ENCODE measurements at regions not wholly inside any gene's neighbourhood (a gene's known extent, or its start where the extent isn't known, plus 50 kb on each side); places are given as distances from the start of the nearest gene placed in this dataset.

DNA sequence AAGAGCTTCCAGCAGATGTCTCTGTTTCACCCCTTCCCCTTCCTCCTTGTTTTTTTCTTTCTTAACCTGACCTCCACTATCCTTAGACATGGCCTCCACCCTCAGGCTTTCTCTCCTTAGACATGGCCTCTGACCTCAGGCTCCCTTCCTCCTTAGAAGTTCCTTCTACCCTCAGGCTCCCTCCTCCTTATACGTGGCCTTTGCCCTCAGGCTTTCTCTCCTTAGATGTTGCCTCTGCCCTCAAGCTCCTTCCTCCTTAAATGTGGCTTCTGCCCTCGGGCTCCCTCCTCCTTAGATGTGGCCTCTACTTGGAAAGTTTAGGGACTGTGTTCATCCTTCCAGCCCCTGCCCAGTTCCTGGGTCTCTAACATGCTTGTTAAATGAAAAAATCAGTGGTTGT is 180.4 kb upstream of the S1PR3 start:
- TF ChIP-seq, protein P1, sequence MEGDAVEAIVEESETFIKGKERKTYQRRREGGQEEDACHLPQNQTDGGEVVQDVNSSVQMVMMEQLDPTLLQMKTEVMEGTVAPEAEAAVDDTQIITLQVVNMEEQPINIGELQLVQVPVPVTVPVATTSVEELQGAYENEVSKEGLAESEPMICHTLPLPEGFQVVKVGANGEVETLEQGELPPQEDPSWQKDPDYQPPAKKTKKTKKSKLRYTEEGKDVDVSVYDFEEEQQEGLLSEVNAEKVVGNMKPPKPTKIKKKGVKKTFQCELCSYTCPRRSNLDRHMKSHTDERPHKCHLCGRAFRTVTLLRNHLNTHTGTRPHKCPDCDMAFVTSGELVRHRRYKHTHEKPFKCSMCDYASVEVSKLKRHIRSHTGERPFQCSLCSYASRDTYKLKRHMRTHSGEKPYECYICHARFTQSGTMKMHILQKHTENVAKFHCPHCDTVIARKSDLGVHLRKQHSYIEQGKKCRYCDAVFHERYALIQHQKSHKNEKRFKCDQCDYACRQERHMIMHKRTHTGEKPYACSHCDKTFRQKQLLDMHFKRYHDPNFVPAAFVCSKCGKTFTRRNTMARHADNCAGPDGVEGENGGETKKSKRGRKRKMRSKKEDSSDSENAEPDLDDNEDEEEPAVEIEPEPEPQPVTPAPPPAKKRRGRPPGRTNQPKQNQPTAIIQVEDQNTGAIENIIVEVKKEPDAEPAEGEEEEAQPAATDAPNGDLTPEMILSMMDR (IDR thresholded peaks at IDR 0.05) = no peak
- H3K9me3 ChIP-seq = no peaks in the 10 kb centered on the region
- no peaks in the 10 kb centered on the region for H3K4me1 ChIP-seq
- 81 to 89% (median 86%) methylated on average over 2 of the region's 2 CpGs for WGBS, 3 donors
- H3K36me3 ChIP-seq (ENCODE audit: insufficient read depth in 1 of 2, low read depth in 1 of 2) = no peaks in the 10 kb centered on the region
- DNase-seq (no peak), ATAC-seq (no peak)
- intact Hi-C loops (cut with DNase I) = no loop called here
- no peak overlapping the region for H3K27ac ChIP-seq
- no peaks in the 10 kb centered on the region for H3K27me3 ChIP-seq (ENCODE audit: insufficient read depth in 3 of 3, low read length in 2 of 3)
- no peak overlapping the region for H3K4me3 ChIP-seq

DNA sequence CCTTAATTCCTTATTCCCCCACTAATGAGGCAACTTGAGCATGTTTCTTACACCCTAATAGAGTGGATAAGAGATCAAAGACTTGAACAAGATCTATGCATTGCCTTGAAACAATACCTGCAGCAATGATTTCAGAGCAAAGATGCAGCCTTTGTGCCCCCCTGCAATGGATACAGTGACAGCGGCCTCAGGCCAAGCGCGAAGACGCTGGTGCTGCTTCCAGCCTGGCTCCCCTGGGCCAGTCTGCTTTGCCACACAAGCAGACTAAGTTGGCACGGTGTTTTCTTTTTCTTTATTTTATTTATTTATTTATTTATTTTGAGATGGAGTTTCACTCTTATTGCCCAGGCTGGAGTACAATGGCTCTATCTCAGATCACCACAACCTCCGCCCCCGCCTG is 179.8 kb upstream of the S1PR3 start:
- Histone ChIP-seq H3K27ac (no peak overlapping the region), H3K27me3 (ENCODE audit: insufficient read depth in 3 of 3, low read length in 2 of 3) (no peaks in the 10 kb centered on the region), H3K36me3 (ENCODE audit: insufficient read depth in 1 of 2, low read depth in 1 of 2) (no peaks in the 10 kb centered on the region), H3K9me3 (no peaks in the 10 kb centered on the region), H3K4me3 (no peak overlapping the region), H3K4me1 (no peaks in the 10 kb centered on the region)
- TF ChIP-seq, protein P1 (IDR thresholded peaks at IDR 0.05) = no peak
- WGBS, 3 donors = 97% methylated on average over 7 of the region's 7 CpGs
- no peak for DNase-seq
- intact Hi-C loops (cut with DNase I) = no loop called here
- ATAC-seq = no peak

DNA sequence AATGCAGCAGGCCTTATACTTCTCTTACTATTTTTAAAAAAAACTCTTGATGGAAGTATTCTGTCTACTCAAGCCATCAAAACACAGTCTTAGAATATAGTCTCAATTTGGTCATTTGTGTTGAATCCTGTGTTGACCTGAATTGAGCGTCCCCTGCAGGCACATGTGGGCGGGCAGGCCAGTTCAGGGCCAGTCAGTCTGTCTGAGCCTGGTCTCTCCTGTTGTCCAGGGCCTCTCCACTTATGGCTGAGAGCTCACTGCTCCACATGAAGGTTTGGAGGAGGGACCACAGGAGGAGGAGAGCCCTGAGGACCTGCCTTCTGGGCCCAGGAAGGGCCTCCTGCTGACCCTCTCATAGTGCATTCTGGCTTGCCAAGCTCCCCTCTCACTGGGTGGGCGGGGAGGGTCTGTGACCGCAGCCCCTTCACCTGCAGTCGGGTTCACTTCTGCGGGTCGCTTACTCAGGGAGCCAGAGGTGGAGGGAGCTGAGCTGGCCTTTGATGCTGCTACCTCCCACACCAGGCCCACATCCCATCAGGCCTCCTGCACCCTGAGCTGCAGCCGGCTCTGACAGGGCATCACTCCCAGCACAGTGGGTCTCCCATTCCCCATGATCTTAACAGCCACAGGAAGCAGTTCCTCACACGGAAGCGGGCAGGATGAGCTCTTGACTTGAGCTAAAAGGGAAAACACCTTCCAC is 178.2 kb upstream of the S1PR3 start:
- Histone ChIP-seq H3K4me1 (no peaks in the 10 kb centered on the region), H3K36me3 (ENCODE audit: insufficient read depth in 1 of 2, low read depth in 1 of 2) (no peaks in the 10 kb centered on the region), H3K9me3 (no peaks in the 10 kb centered on the region), H3K27me3 (ENCODE audit: insufficient read depth in 3 of 3, low read length in 2 of 3) (no peaks in the 10 kb centered on the region), H3K4me3 (no peak overlapping the region), H3K27ac (no peak overlapping the region)
- TF ChIP-seq, protein P1 (IDR thresholded peaks at IDR 0.05) = no peak
- 94 to 99% (median 96%) methylated on average over 10 of the region's 10 CpGs for WGBS, 3 donors
- intact Hi-C loops (cut with DNase I) = no loop called here
- ATAC-seq (no peak), DNase-seq (no peak)

DNA sequence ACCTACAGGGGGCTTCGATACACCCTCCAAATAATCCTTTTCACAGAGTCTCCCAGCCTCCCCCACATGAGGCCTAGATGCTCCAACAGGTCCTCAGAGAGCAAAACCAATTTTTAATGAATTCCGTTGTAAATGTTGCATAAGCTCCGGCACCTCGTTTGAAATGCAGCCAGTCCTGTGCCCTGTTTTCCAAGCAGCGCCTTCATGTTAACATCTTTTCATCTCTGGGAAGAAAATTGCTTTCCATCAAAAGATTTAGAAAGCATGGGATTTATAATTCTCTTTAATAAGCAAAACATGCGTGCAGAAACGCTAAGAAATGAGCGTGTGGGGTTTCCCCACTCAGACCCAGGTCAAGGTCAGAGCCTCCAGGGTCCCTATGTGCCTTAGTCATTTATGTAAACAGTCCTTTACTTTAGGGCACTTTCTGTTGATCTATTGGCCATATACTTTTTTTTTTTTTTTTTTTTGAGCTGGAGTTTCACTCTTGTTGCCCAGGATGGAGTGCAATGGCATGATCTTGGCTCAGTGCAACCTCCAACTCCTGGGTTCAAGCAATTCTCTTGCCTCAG is 177.5 kb upstream of the S1PR3 start:
- WGBS, 3 donors = 72 to 89% (median 74%) methylated on average over 8 of the region's 8 CpGs
- H3K36me3 ChIP-seq (ENCODE audit: insufficient read depth in 1 of 2, low read depth in 1 of 2) = no peaks in the 10 kb centered on the region
- H3K27me3 ChIP-seq (ENCODE audit: insufficient read depth in 3 of 3, low read length in 2 of 3) = no peaks in the 10 kb centered on the region
- ATAC-seq (no peak), DNase-seq (no peak)
- H3K9me3 ChIP-seq = no peaks in the 10 kb centered on the region
- no peaks in the 10 kb centered on the region for H3K4me1 ChIP-seq
- TF ChIP-seq, protein P1 (IDR thresholded peaks at IDR 0.05) = no peak
- intact Hi-C loops (cut with DNase I) = no loop called here
- H3K27ac ChIP-seq = no peak overlapping the region
- no peak overlapping the region for H3K4me3 ChIP-seq

DNA sequence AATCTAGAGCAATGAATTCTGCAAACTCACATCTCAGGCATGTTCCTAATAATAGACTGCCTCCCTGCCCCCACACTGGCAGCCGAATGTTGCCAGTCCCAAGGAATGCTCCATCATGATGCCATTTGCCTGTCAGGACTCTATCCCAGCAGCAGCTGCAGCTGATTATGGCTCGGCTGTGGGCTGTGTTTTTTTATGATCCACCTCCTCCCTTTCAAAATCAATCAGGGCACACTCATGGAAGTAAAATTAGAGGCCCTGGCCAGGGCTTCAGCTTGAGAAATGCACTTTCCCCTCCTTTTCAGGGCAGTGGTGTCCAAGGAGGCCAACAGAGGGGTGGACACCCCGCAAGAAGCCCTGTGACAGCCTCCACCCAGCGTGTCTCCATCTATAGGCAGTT is 176.7 kb upstream of the S1PR3 start:
- intact Hi-C loops (cut with DNase I) = no loop called here
- H3K9me3 ChIP-seq = no peaks in the 10 kb centered on the region
- H3K36me3 ChIP-seq (ENCODE audit: insufficient read depth in 1 of 2, low read depth in 1 of 2) = no peaks in the 10 kb centered on the region
- H3K4me1 ChIP-seq = no peaks in the 10 kb centered on the region
- H3K4me3 ChIP-seq = no peak overlapping the region
- 38 to 53% (median 40%) methylated on average over 4 of the region's 4 CpGs for WGBS, 3 donors
- DNase-seq = peak in 1 of 2 donors; percentile 32
- TF ChIP-seq, protein P1 (IDR thresholded peaks at IDR 0.05) = no peak
- no peaks in the 10 kb centered on the region for H3K27me3 ChIP-seq (ENCODE audit: insufficient read depth in 3 of 3, low read length in 2 of 3)
- H3K27ac ChIP-seq = no peak overlapping the region
- ATAC-seq = peak; percentile 61 to 97 (median 84)
